ENCODE measurements at regions not wholly inside any gene's neighbourhood (a gene's known extent, or its start where the extent isn't known, plus 50 kb on each side); places are given as distances from the start of the nearest gene placed in this dataset.

DNA sequence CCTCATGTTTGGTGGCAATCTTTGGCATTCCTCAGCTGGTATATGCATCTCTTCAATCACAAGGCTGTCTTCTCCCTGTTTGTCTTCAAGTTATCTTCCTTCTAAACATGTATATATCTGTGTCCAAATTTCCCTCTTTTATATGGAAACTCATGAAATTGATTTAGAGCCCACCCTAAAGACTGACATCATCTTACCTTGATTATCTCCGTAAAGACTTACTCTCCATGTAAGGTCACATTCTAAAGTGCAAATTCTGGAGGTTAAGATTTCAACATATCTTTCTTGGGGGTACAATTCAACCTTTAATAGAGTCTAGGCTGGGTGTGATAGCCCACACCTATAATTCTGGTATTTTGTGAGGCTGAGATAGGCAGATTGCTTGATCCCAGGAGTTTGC, 215.8 kb upstream of the LRRC4C start:
- Mint-ChIP-seq H3K27me3 (ENCODE audit: low read depth in 3 of 3) (peaks cover 0 to 2% (median 2%) of the 10 kb centered on the region in 3 donors), H3K9me3 (peaks cover 0 to 8% (median 0%) of the 10 kb centered on the region in 7 donors), H3K36me3 (no peaks in the 10 kb centered on the region), H3K27ac (no peak overlapping the region), H3K4me3 (no peak overlapping the region), H3K4me1 (no peaks in the 10 kb centered on the region)
- Histone ChIP-seq H3K4me1 (ENCODE audit: control insufficient read depth in 1 of 2, insufficient read depth in 2 of 2, low read length in 2 of 2) (no peaks in the 10 kb centered on the region), H3K9me3 (replicated peaks in 1 of 2; ENCODE audit: control insufficient read depth in 1 of 2, insufficient read depth in 1 of 2, low read length in 2 of 2) (no peaks in the 10 kb centered on the region), H3K4me3 (replicated peaks in 1 of 3; ENCODE audit: low read depth in 2 of 3, low read length in 3 of 3) (no peak overlapping the region), H2AFZ (ENCODE audit: insufficient read depth, low read depth, low read length, poor library complexity, severe bottlenecking) (no peak overlapping the region), H3K36me3 (replicated peaks in 1 of 2; ENCODE audit: control insufficient read depth in 1 of 2, insufficient read depth in 2 of 2, low read length in 2 of 2) (no peaks in the 10 kb centered on the region), H3K27ac (ENCODE audit: low read depth in 1 of 2, low read length in 2 of 2) (no peak overlapping the region), H3K27me3 (ENCODE audit: control insufficient read depth in 2 of 2, insufficient read depth in 2 of 2, low read length in 2 of 2) (no peaks in the 10 kb centered on the region), H4K20me1 (ENCODE audit: insufficient read depth, low read length) (no peaks in the 10 kb centered on the region), H3K4me2 (replicated peaks; ENCODE audit: extremely low read depth, low read length, poor library complexity, severe bottlenecking) (no peak overlapping the region), H3K9ac (ENCODE audit: insufficient read depth, low read length, poor library complexity, severe bottlenecking) (no peak overlapping the region), H3K79me2 (ENCODE audit: insufficient read depth, low read length) (no peaks in the 10 kb centered on the region)
- DNase-seq: no peak
- TF ChIP-seq, protein P1, sequence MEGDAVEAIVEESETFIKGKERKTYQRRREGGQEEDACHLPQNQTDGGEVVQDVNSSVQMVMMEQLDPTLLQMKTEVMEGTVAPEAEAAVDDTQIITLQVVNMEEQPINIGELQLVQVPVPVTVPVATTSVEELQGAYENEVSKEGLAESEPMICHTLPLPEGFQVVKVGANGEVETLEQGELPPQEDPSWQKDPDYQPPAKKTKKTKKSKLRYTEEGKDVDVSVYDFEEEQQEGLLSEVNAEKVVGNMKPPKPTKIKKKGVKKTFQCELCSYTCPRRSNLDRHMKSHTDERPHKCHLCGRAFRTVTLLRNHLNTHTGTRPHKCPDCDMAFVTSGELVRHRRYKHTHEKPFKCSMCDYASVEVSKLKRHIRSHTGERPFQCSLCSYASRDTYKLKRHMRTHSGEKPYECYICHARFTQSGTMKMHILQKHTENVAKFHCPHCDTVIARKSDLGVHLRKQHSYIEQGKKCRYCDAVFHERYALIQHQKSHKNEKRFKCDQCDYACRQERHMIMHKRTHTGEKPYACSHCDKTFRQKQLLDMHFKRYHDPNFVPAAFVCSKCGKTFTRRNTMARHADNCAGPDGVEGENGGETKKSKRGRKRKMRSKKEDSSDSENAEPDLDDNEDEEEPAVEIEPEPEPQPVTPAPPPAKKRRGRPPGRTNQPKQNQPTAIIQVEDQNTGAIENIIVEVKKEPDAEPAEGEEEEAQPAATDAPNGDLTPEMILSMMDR (IDR thresholded peaks at IDR 0.05): no peak
- no CpG with 5 or more reads among the region's 1 CpG for WGBS (ENCODE audit: insufficient coverage)
- intact Hi-C loops (cut with micrococcal nuclease): no loop called here

DNA sequence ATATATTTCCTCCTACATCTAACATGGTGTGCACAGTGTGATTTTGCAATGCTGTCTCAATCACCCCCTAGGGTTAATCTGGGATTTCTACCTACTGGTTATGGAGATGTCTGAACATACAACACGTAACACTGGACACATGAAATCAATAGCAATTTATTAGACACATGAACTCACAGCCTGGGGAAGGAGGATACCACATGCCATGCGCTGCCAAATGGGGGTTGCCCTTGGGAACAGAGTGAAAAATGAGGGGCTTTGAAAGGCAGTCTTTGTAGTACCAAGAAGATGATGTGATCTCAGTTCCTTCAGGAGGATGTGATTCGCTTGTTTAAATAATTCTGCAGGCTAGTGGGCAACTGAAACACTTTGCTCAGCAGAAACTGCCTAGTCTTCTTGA, 253.6 kb upstream of the LRRC4C start:
- H3K4me3 ChIP-seq (replicated peaks in 1 of 3; ENCODE audit: low read depth in 2 of 3, low read length in 3 of 3): no peak overlapping the region
- H3K36me3 ChIP-seq (replicated peaks in 1 of 2; ENCODE audit: control insufficient read depth in 1 of 2, insufficient read depth in 2 of 2, low read length in 2 of 2): no peaks in the 10 kb centered on the region
- H4K20me1 ChIP-seq (ENCODE audit: insufficient read depth, low read length): no peaks in the 10 kb centered on the region
- 86% methylated on average over 1 of the region's 3 CpGs for WGBS (ENCODE audit: insufficient coverage)
- H3K9me3 ChIP-seq (replicated peaks in 1 of 2; ENCODE audit: control insufficient read depth in 1 of 2, insufficient read depth in 1 of 2, low read length in 2 of 2): peaks cover 8 to 9% of the 10 kb centered on the region in 2 donors
- H3K79me2 ChIP-seq (ENCODE audit: insufficient read depth, low read length): no peaks in the 10 kb centered on the region
- H3K4me1 Mint-ChIP-seq: no peaks in the 10 kb centered on the region
- H2AFZ ChIP-seq (ENCODE audit: insufficient read depth, low read depth, low read length, poor library complexity, severe bottlenecking): no peak overlapping the region
- no peaks in the 10 kb centered on the region for H3K36me3 Mint-ChIP-seq
- H3K27ac Mint-ChIP-seq: no peak overlapping the region
- no peak overlapping the region for H3K9ac ChIP-seq (ENCODE audit: insufficient read depth, low read length, poor library complexity, severe bottlenecking)
- no peak overlapping the region for H3K4me2 ChIP-seq (replicated peaks; ENCODE audit: extremely low read depth, low read length, poor library complexity, severe bottlenecking)
- no peaks in the 10 kb centered on the region for H3K4me1 ChIP-seq (ENCODE audit: control insufficient read depth in 1 of 2, insufficient read depth in 2 of 2, low read length in 2 of 2)
- TF ChIP-seq, protein P1 (IDR thresholded peaks at IDR 0.05): no peak
- H3K9me3 Mint-ChIP-seq: peaks cover 0 to 7% (median 3%) of the 10 kb centered on the region in 7 donors
- intact Hi-C loops (cut with micrococcal nuclease): no loop called here
- H3K27me3 Mint-ChIP-seq (ENCODE audit: low read depth in 3 of 3): peaks cover 0 to 2% (median 1%) of the 10 kb centered on the region in 3 donors
- no peak overlapping the region for H3K27ac ChIP-seq (ENCODE audit: low read depth in 1 of 2, low read length in 2 of 2)
- H3K27me3 ChIP-seq (ENCODE audit: control insufficient read depth in 2 of 2, insufficient read depth in 2 of 2, low read length in 2 of 2): no peaks in the 10 kb centered on the region
- H3K4me3 Mint-ChIP-seq: no peak overlapping the region
- DNase-seq: no peak
